GM12872 (cell line): ENCODE measurements at regions not wholly inside any gene's neighbourhood (a gene's known extent, or its start where the extent isn't known, plus 50 kb on each side); places are given as distances from the start of the nearest gene placed in this dataset.

Source experiments
- TF ChIP-seq, protein P1 (sequence below): IDR thresholded peaks from 3 replicates; pipeline ENCODE4 v1.5.1; 2011; ENCODE audit warnings: low read depth, mild to moderate bottlenecking, low read length, moderate library complexity; ENCODE audit not compliant: insufficient read depth

- TF ChIP-seq, protein P1, sequence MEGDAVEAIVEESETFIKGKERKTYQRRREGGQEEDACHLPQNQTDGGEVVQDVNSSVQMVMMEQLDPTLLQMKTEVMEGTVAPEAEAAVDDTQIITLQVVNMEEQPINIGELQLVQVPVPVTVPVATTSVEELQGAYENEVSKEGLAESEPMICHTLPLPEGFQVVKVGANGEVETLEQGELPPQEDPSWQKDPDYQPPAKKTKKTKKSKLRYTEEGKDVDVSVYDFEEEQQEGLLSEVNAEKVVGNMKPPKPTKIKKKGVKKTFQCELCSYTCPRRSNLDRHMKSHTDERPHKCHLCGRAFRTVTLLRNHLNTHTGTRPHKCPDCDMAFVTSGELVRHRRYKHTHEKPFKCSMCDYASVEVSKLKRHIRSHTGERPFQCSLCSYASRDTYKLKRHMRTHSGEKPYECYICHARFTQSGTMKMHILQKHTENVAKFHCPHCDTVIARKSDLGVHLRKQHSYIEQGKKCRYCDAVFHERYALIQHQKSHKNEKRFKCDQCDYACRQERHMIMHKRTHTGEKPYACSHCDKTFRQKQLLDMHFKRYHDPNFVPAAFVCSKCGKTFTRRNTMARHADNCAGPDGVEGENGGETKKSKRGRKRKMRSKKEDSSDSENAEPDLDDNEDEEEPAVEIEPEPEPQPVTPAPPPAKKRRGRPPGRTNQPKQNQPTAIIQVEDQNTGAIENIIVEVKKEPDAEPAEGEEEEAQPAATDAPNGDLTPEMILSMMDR, result no peak
These were observed 132.0 kb upstream of the SV2C start for GRCh38 chr5:75951158-75951557.

- TF ChIP-seq, protein P1, result no peak
These were observed 134.7 kb upstream of the SV2C start for GRCh38 chr5:75948438-75948837.

DNA sequence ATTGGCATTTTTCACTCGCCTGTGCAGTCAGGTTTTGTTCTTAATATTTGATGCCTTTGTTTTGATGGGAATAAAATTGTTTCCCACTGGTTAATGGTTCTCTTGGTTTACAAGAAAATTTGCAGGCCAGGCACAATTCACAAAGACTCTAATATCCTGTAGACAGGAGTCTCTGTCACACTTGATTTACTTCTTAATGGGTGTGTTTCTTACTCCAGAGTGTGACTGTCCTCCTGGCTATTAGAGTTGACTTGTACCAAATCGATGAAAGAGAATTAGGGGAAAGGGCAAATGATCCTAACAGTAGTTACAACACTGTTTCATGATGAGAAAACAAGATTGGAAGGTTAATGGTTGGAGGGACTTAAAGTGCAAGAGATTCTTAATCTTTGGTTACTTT is 142.8 kb upstream of the SV2C start:
- TF ChIP-seq, protein P1, result no peak

DNA sequence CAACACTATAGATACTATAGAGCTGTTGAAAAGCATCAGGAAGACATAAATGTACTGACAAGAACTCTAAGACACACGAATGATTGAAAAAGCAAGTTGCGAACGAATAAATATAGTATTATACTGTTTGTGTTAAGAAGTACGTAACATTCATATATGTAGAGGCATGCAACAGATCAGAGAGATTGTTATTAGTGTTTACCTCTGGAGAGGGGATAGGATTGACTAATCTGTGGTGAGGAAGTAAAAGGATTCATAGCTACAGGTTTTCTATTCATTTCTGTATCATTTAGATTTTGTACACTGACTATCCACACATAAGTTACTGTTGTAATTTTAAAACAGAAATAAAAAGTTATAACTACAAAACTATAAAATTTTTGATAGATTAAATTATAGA is 147.6 kb upstream of the SV2C start:
- TF ChIP-seq, protein P1, result no peak

DNA sequence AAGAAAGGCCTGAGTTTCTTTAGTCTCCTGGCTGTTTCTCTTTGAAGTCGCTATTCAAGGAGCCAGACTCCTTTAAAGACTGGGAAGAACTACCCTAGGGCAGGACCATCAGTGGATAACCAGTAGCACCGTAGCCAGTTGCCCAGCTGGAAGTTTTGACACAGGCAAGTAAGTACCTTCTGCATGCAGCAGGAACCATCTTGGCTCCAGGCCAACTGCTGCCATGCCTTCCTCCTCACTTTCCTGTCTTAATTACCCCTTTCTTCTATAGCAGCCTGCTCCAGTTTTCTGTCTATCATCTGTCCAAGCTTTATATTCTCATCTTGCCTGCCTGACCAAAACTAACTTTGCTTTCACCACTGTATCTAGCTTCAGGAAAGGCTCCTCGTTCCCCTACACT is 149.7 kb upstream of the SV2C start:
- TF ChIP-seq, protein P1, result no peak

- TF ChIP-seq, protein P1, result no peak
These were observed 152.0 kb upstream of the SV2C start for GRCh38 chr5:75931175-75931574.

GRCh38 chr5:75928992-75929391 is 154.2 kb upstream of the SV2C start:
- TF ChIP-seq, protein P1, result no peak

DNA sequence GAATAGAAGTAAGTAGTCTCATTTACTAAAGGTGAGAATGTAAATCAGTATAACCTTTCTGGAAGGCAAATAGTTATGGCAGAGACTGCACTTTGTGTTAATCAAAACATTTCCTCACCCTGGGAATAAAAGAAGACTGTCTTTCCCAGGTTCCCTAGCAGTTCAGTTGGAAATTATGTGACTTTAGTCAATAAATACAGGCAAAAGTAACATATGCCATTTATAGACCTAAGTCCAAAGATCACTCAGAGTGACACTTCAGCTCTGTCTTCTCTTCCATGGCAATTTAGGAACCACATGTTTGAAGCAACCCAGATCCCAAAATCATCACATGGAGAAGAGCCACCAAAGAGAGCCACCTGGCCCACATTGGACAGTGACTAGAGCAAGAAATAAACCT is 160.7 kb upstream of the SV2C start:
- TF ChIP-seq, protein P1, result no peak
